ENCODE measurements at regions not wholly inside any gene's neighbourhood (a gene's known extent, or its start where the extent isn't known, plus 50 kb on each side); places are given as distances from the start of the nearest gene placed in this dataset.

GRCh38 chr11:40032331-40032730 is 1427.1 kb downstream of the LRRC4C start:
- TF ChIP-seq POLR2AphosphoS5 (IDR thresholded peaks at IDR 0.05; ENCODE audit: low read depth, low read length) = no peak
- no peak for TF ChIP-seq SIN3A (IDR thresholded peaks at IDR 0.05; ENCODE audit: borderline replicate concordance, insufficient read depth, low read length)
- no peak for TF ChIP-seq REST (IDR thresholded peaks at IDR 0.05; ENCODE audit: insufficient read depth in 1 of 2, low read depth in 2 of 2, low read length in 2 of 2)
- no peak for TF ChIP-seq TAF1 (IDR thresholded peaks at IDR 0.05; ENCODE audit: borderline replicate concordance, insufficient read depth, low read length)
- TF ChIP-seq FOXP2 (optimal IDR thresholded peaks at IDR 0.05; ENCODE audit: borderline replicate concordance, extremely low read depth, extremely low read length, insufficient read depth) = no peak
